ENCODE measurements at regions not wholly inside any gene's neighbourhood (a gene's known extent, or its start where the extent isn't known, plus 50 kb on each side); places are given as distances from the start of the nearest gene placed in this dataset.

- TF ChIP-seq, protein P1, sequence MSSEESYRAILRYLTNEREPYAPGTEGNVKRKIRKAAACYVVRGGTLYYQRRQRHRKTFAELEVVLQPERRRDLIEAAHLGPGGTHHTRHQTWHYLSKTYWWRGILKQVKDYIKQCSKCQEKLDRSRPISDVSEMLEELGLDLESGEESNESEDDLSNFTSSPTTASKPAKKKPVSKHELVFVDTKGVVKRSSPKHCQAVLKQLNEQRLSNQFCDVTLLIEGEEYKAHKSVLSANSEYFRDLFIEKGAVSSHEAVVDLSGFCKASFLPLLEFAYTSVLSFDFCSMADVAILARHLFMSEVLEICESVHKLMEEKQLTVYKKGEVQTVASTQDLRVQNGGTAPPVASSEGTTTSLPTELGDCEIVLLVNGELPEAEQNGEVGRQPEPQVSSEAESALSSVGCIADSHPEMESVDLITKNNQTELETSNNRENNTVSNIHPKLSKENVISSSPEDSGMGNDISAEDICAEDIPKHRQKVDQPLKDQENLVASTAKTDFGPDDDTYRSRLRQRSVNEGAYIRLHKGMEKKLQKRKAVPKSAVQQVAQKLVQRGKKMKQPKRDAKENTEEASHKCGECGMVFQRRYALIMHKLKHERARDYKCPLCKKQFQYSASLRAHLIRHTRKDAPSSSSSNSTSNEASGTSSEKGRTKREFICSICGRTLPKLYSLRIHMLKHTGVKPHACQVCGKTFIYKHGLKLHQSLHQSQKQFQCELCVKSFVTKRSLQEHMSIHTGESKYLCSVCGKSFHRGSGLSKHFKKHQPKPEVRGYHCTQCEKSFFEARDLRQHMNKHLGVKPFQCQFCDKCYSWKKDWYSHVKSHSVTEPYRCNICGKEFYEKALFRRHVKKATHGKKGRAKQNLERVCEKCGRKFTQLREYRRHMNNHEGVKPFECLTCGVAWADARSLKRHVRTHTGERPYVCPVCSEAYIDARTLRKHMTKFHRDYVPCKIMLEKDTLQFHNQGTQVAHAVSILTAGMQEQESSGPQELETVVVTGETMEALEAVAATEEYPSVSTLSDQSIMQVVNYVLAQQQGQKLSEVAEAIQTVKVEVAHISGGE (CRISPR knock-in tag; IDR thresholded peaks at IDR 0.05): no peak
- TF ChIP-seq CBFB (IDR thresholded peaks at IDR 0.05; ENCODE audit: low read depth) (no peak), WRNIP1 (IDR thresholded peaks at IDR 0.05; ENCODE audit: borderline replicate concordance, low read depth, low read length) (no peak), SMARCA5 (IDR thresholded peaks at IDR 0.05) (no peak), MTA2 (IDR thresholded peaks at IDR 0.05; ENCODE audit: low read depth) (no peak), HDGF (IDR thresholded peaks at IDR 0.05) (no peak), PBX3 (IDR thresholded peaks at IDR 0.05; ENCODE audit: insufficient replicate concordance, low read depth, low read length) (no peak), EED (IDR thresholded peaks at IDR 0.05; ENCODE audit: low read depth) (no peak)
- TF ChIP-seq, protein P2, sequence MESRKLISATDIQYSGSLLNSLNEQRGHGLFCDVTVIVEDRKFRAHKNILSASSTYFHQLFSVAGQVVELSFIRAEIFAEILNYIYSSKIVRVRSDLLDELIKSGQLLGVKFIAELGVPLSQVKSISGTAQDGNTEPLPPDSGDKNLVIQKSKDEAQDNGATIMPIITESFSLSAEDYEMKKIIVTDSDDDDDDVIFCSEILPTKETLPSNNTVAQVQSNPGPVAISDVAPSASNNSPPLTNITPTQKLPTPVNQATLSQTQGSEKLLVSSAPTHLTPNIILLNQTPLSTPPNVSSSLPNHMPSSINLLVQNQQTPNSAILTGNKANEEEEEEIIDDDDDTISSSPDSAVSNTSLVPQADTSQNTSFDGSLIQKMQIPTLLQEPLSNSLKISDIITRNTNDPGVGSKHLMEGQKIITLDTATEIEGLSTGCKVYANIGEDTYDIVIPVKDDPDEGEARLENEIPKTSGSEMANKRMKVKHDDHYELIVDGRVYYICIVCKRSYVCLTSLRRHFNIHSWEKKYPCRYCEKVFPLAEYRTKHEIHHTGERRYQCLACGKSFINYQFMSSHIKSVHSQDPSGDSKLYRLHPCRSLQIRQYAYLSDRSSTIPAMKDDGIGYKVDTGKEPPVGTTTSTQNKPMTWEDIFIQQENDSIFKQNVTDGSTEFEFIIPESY (IDR thresholded peaks at IDR 0.05): no peak
- TF ChIP-seq, protein P3, sequence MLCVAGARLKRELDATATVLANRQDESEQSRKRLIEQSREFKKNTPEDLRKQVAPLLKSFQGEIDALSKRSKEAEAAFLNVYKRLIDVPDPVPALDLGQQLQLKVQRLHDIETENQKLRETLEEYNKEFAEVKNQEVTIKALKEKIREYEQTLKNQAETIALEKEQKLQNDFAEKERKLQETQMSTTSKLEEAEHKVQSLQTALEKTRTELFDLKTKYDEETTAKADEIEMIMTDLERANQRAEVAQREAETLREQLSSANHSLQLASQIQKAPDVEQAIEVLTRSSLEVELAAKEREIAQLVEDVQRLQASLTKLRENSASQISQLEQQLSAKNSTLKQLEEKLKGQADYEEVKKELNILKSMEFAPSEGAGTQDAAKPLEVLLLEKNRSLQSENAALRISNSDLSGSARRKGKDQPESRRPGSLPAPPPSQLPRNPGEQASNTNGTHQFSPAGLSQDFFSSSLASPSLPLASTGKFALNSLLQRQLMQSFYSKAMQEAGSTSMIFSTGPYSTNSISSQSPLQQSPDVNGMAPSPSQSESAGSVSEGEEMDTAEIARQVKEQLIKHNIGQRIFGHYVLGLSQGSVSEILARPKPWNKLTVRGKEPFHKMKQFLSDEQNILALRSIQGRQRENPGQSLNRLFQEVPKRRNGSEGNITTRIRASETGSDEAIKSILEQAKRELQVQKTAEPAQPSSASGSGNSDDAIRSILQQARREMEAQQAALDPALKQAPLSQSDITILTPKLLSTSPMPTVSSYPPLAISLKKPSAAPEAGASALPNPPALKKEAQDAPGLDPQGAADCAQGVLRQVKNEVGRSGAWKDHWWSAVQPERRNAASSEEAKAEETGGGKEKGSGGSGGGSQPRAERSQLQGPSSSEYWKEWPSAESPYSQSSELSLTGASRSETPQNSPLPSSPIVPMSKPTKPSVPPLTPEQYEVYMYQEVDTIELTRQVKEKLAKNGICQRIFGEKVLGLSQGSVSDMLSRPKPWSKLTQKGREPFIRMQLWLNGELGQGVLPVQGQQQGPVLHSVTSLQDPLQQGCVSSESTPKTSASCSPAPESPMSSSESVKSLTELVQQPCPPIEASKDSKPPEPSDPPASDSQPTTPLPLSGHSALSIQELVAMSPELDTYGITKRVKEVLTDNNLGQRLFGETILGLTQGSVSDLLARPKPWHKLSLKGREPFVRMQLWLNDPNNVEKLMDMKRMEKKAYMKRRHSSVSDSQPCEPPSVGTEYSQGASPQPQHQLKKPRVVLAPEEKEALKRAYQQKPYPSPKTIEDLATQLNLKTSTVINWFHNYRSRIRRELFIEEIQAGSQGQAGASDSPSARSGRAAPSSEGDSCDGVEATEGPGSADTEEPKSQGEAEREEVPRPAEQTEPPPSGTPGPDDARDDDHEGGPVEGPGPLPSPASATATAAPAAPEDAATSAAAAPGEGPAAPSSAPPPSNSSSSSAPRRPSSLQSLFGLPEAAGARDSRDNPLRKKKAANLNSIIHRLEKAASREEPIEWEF (IDR thresholded peaks at IDR 0.05; ENCODE audit: insufficient replicate concordance, low read depth, low read length): no peak
Observed at GRCh38 chr6:18629571-18629970, 242.4 kb downstream of the RNF144B start (continued).

Measured in GM12878 (cell line).